ENCODE measurements at regions not wholly inside any gene's neighbourhood (a gene's known extent, or its start where the extent isn't known, plus 50 kb on each side); places are given as distances from the start of the nearest gene placed in this dataset.

DNA sequence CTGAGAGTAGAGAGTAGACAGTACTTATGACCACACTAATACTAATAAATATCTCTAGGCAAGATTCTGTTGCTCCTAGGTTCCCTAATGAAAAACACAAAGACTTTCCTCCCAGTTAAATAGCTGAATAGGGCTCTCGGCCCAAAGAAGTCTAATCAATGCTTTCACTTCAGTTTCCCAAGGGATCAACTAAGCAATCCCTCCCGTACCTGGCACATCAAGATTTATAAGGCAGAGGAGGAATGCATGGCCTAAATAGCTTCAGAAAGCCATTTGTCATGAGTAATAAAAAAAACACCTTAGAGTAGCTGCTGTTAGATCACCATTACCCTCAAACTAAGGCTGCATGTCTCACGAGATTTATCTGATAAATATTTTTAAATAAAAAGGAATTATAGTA lies 56.8 kb upstream of the EXOC1L start:
- intact Hi-C loops (cut with DNase I) = no loop called here
- Histone ChIP-seq H3K4me3 (no peak overlapping the region), H3K27ac (no peak overlapping the region), H3K4me1 (no peaks in the 10 kb centered on the region), H3K9me3 (no peaks in the 10 kb centered on the region), H3K27me3 (no peaks in the 10 kb centered on the region), H3K36me3 (no peaks in the 10 kb centered on the region)
- TF ChIP-seq, protein P1, sequence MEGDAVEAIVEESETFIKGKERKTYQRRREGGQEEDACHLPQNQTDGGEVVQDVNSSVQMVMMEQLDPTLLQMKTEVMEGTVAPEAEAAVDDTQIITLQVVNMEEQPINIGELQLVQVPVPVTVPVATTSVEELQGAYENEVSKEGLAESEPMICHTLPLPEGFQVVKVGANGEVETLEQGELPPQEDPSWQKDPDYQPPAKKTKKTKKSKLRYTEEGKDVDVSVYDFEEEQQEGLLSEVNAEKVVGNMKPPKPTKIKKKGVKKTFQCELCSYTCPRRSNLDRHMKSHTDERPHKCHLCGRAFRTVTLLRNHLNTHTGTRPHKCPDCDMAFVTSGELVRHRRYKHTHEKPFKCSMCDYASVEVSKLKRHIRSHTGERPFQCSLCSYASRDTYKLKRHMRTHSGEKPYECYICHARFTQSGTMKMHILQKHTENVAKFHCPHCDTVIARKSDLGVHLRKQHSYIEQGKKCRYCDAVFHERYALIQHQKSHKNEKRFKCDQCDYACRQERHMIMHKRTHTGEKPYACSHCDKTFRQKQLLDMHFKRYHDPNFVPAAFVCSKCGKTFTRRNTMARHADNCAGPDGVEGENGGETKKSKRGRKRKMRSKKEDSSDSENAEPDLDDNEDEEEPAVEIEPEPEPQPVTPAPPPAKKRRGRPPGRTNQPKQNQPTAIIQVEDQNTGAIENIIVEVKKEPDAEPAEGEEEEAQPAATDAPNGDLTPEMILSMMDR (IDR thresholded peaks at IDR 0.05) = no peak
- no peak for DNase-seq (ENCODE audit: low spot score in 2 of 2)

DNA sequence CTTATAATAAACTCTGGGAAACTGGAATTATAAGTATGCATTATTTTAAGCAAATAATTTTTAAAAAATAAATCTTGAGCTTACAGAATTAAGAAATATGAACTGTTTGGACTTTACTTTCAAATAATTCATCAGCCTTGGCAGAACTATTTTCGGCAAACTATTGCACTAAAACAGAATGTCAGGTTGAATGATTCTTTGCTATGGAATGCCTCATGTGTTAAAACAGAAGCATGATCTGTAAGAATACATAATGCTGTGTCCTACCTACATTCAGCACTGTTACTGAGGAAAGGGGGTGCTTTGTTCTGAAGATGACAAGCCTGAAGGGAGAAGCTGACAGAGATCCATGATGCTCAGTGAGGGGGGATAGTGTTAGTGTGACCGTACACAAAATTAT lies 55.6 kb upstream of the EXOC1L start:
- H3K27me3 ChIP-seq = no peaks in the 10 kb centered on the region
- H3K4me1 ChIP-seq = no peaks in the 10 kb centered on the region
- H3K4me3 ChIP-seq = no peak overlapping the region
- TF ChIP-seq, protein P1 (IDR thresholded peaks at IDR 0.05) = no peak
- intact Hi-C loops (cut with DNase I) = no loop called here
- H3K27ac ChIP-seq = no peak overlapping the region
- DNase-seq (ENCODE audit: low spot score in 2 of 2) = no peak
- H3K9me3 ChIP-seq = no peaks in the 10 kb centered on the region
- no peaks in the 10 kb centered on the region for H3K36me3 ChIP-seq

DNA sequence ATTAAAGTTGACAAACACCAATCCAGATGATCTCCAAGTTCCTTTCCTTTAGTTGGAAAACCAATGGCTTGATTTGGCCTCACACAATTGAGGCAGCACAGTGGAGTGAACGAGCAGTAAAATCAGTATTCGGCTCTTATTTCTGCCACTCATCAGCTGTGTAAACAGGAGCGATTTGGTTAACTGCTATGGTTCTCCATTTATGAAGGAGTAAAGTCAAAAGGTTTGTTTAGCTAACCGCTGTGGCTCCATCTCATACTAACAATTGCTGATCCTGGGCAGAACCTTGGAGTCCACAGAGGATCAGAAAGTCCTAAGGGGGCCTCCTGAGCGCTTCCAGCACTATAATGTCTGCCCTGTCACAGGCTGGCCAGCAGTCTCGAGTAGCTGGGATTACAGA lies 54.5 kb upstream of the EXOC1L start:
- TF ChIP-seq, protein P1 (IDR thresholded peaks at IDR 0.05) = no peak
- intact Hi-C loops (cut with DNase I) = no loop called here

DNA sequence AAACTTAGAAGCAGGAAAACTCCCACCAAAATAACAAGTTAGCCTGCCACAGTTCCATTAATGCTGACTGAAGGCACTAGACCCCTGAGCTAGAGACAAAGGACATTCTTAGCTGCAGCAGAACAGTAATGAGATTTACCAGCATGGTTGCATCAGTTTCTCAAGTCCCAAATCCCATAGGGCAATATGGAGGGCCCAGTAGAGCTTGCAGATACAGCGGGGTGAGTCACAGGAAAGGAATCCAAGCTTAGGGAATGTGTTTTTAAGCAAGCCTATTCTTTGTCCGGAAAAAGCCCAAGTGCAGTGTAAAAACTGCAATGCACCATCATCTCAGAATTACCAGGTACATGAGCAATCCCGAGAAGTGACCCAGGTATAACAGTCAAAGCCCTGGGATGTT lies 51.3 kb upstream of the EXOC1L start:
- Histone ChIP-seq H3K27me3 (no peaks in the 10 kb centered on the region), H3K4me3 (no peak overlapping the region), H3K36me3 (no peaks in the 10 kb centered on the region), H3K27ac (no peak overlapping the region), H3K4me1 (no peaks in the 10 kb centered on the region), H3K9me3 (no peaks in the 10 kb centered on the region)
- intact Hi-C loops (cut with DNase I) = no loop called here
- TF ChIP-seq, protein P1 (IDR thresholded peaks at IDR 0.05) = no peak
- peak in 1 of 2 donors; percentile 64 for DNase-seq (ENCODE audit: low spot score in 2 of 2)

More for the DNA sequence above, 54.5 kb upstream of the EXOC1L start:
- H3K4me3 ChIP-seq = no peak overlapping the region
- H3K36me3 ChIP-seq = no peaks in the 10 kb centered on the region
- no peaks in the 10 kb centered on the region for H3K27me3 ChIP-seq
- no peaks in the 10 kb centered on the region for H3K4me1 ChIP-seq
- no peak overlapping the region for H3K27ac ChIP-seq
- DNase-seq (ENCODE audit: low spot score in 2 of 2) = no peak
- H3K9me3 ChIP-seq = no peaks in the 10 kb centered on the region

Measured in ascending aorta (tissue), 2 donors.